ENCODE measurements at regions not wholly inside any gene's neighbourhood (a gene's known extent, or its start where the extent isn't known, plus 50 kb on each side); places are given as distances from the start of the nearest gene placed in this dataset.

DNA sequence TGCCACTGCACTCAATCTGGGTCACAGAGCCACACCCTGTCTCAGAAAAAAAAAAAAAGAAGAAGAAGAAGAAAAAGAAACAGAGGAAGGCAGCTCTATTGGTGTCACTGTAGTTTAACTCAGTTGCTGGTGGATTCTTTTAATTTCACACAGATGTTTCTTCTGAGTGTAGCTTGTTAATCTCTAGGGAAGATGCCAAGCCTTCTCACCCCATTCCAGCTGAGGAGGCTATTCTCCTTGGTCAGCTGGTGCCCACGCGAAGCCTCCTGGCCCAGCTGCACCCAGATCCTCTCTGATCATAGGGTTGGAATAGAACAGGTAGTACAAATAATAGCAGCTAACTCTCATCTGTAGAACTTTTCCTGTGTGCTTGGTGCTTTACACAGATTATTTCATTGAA lies 113.8 kb upstream of the SPRY4 start:
- TF ChIP-seq CTCF (IDR thresholded peaks at IDR 0.05; ENCODE audit: low read depth, low read length) (no peak), EZH2phosphoT487 (IDR thresholded peaks at IDR 0.05; ENCODE audit: low read depth) (no peak)
